Trophoblast cell (in vitro differentiated cells and primary cell): ENCODE measurements at regions not wholly inside any gene's neighbourhood (a gene's known extent, or its start where the extent isn't known, plus 50 kb on each side); places are given as distances from the start of the nearest gene placed in this dataset.
"Not testable (repeated sequence)": the region's sequence is repeated elsewhere in the genome, so short reads cannot be mapped to it uniquely, and the experiment has no call there.

ENCODE experiments used
- DNase-seq, 2 donors: peaks; one replicate each; pipeline ENCODE4 v3.0.0-alpha.2; 2016
- H2AFZ ChIP-seq: 2 replicates; pipeline ENCODE4 v1.6.1; 2013; ENCODE audit warnings: low read length, moderate library complexity, mild to moderate bottlenecking; ENCODE audit not compliant: insufficient read depth, poor library complexity
- H2AK5ac ChIP-seq: 2 replicates; pipeline ENCODE4 v1.6.1; 2013; ENCODE audit warnings: mild to moderate bottlenecking, low read length
- H2BK120ac ChIP-seq: 2 replicates; pipeline ENCODE4 v1.6.1; 2013; ENCODE audit warnings: low read length, mild to moderate bottlenecking, moderate library complexity; ENCODE audit not compliant: insufficient read depth, poor library complexity
- H2BK12ac ChIP-seq: 2 replicates; pipeline ENCODE4 v1.6.1; 2013; ENCODE audit warnings: mild to moderate bottlenecking, low read length, moderate library complexity
- H2BK5ac ChIP-seq: 2 replicates; pipeline ENCODE4 v1.6.1; 2013; ENCODE audit warnings: low read length, low read depth, moderate library complexity, mild to moderate bottlenecking; ENCODE audit not compliant: poor library complexity
- H3K14ac ChIP-seq: 2 replicates; pipeline ENCODE4 v1.6.1; 2013; ENCODE audit warnings: mild to moderate bottlenecking, low read length
- H3K18ac ChIP-seq: 2 replicates; pipeline ENCODE4 v1.6.1; 2013; ENCODE audit warnings: mild to moderate bottlenecking, low read length
- H3K23ac ChIP-seq: 2 replicates; pipeline ENCODE4 v1.6.1; 2013; ENCODE audit warnings: low read length
- H3K27ac ChIP-seq: 2 replicates; pipeline ENCODE4 v1.5.1; 2013; ENCODE audit warnings: low read depth, mild to moderate bottlenecking, inconsistent platforms, low read length, moderate library complexity
- H3K27me3 ChIP-seq: 2 replicates; pipeline ENCODE4 v1.6.1; 2013; ENCODE audit warnings: inconsistent platforms, mild to moderate bottlenecking, low read length, moderate library complexity; ENCODE audit not compliant: insufficient read depth
- H3K36me3 ChIP-seq, 2 experiments: 1 replicate in 1 of 2; 2 replicates in 1 of 2; pipeline ENCODE4 v1.6.1; 2013; ENCODE audit warnings: low read length in 2 of 2, mild to moderate bottlenecking in 2 of 2, moderate library complexity in 1 of 2; ENCODE audit not compliant: insufficient read depth in 2 of 2, control insufficient read depth in 1 of 2
- H3K4ac ChIP-seq: 2 replicates; pipeline ENCODE4 v1.6.1; 2013; ENCODE audit warnings: low read depth, mild to moderate bottlenecking, low read length, moderate library complexity
- H3K4me1 ChIP-seq, 2 experiments: 1 replicate in 1 of 2; 2 replicates in 1 of 2; pipeline ENCODE4 v1.6.1; 2013; ENCODE audit warnings: low read length in 2 of 2, mild to moderate bottlenecking in 2 of 2, moderate library complexity in 1 of 2; ENCODE audit not compliant: insufficient read depth in 2 of 2, control insufficient read depth in 1 of 2
- H3K4me2 ChIP-seq: 2 replicates; pipeline ENCODE4 v1.6.1; 2013; ENCODE audit warnings: inconsistent platforms, mild to moderate bottlenecking, low read length, moderate library complexity
- H3K4me3 ChIP-seq: 2 replicates; pipeline ENCODE4 v1.5.1; 2013; ENCODE audit warnings: mild to moderate bottlenecking, low read depth, low read length, inconsistent platforms
- H3K79me1 ChIP-seq: one replicate; pipeline ENCODE4 v1.6.1; 2013; ENCODE audit warnings: low read length
- H3K79me2 ChIP-seq: 2 replicates; pipeline ENCODE4 v1.6.1; 2013; ENCODE audit warnings: low read length, mild to moderate bottlenecking; ENCODE audit not compliant: control insufficient read depth, insufficient read depth, poor library complexity
- H3K9ac ChIP-seq: 2 replicates; pipeline ENCODE4 v1.6.1; 2013; ENCODE audit warnings: mild to moderate bottlenecking, low read length
- H3K9me3 ChIP-seq: 2 replicates; pipeline ENCODE4 v1.6.1; 2013; ENCODE audit warnings: low read depth, mild to moderate bottlenecking, control low read depth, inconsistent platforms, low read length; ENCODE audit not compliant: insufficient read depth
- H4K12ac ChIP-seq: 2 replicates; pipeline ENCODE4 v1.6.1; 2013; ENCODE audit warnings: low read depth, mild to moderate bottlenecking, low read length, moderate library complexity
- H4K8ac ChIP-seq: 2 replicates; pipeline ENCODE4 v1.6.1; 2013; ENCODE audit warnings: low read depth, mild to moderate bottlenecking, low read length, moderate library complexity
- H4K91ac ChIP-seq: one replicate; pipeline ENCODE4 v1.6.1; 2013; ENCODE audit warnings: low read depth, mild to moderate bottlenecking, low read length, moderate library complexity
- WGBS: extraction: QIAGEN DNeasy Blood & Tissue Kit; methylation state at CpG from one replicate; pipeline ENCODE4 v1.1.7; 2013; ENCODE audit warnings: missing lambda C conversion rate; ENCODE audit not compliant: insufficient read length, insufficient coverage; ENCODE audit errors: extremely low coverage; 5-methylcytosine and 5-hydroxymethylcytosine counted together

DNA sequence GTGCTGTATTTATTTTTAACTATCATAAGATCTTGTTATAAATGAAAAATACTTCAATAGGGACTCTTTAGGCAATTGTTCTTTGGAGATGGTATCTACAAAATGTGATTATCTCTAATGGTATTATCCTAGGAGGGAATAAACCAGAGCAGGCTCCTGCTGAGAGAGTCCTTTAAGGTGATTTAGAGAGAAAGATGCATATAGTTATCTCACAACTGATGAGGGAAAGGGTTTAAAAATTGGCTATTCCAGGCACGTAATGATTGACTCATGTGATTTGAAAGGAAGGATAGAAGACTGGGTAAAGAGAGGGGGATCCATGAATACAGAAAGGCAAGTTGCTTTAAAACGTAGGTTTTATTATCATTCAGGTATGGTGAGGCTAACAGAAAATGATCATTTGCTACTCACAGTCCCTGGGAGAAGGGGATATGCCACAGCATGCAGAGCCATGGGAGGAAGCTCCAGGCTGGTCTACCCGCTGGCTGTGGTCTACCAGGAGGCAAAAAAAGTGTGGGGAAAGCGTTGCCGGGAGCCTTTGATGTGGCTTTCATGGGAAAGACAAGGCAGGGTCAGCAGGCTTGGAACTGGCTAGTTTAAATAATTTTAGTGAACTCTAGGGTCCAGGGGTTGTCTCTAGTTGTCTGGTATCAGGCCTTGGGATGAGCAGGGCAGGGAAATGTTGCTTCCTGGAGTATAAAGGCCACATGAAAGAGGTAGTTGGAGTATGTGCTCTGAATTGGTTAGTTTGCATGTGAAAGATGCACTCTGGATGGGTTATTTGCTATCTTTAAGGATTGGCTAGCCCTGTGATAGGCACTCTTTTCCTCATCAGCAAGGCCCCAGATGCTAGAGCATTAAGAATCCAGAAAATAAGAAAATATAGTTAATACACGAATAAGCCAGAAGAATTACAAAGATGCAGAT lies 798.4 kb upstream of the GRM7 start:
- Histone ChIP-seq H3K9ac (no peak overlapping the region), H3K14ac (no peak overlapping the region), H3K4ac (no peak overlapping the region), H3K36me3 (no peaks in the 10 kb centered on the region), H3K4me1 (peaks cover 5 to 6% of the 10 kb centered on the region in 2 experiments), H3K4me3 (no peak overlapping the region), H2AK5ac (no peak overlapping the region), H3K18ac (no peak overlapping the region), H3K79me1 (peaks cover 2% of the 10 kb centered on the region), H4K12ac (no peak overlapping the region), H3K79me2 (no peaks in the 10 kb centered on the region), H3K27me3 (no peaks in the 10 kb centered on the region), H2AFZ (no peak overlapping the region), H3K4me2 (no peak overlapping the region), H2BK5ac (no peak overlapping the region), H4K91ac (no peak overlapping the region), H2BK120ac (no peak overlapping the region), H4K8ac (no peak overlapping the region), H3K9me3 (no peaks in the 10 kb centered on the region), H2BK12ac (no peak overlapping the region), H3K27ac (no peak overlapping the region), H3K23ac (no peak overlapping the region)
- no CpG with 5 or more reads among the region's 6 CpGs for WGBS
- DNase-seq, result no peak

DNA sequence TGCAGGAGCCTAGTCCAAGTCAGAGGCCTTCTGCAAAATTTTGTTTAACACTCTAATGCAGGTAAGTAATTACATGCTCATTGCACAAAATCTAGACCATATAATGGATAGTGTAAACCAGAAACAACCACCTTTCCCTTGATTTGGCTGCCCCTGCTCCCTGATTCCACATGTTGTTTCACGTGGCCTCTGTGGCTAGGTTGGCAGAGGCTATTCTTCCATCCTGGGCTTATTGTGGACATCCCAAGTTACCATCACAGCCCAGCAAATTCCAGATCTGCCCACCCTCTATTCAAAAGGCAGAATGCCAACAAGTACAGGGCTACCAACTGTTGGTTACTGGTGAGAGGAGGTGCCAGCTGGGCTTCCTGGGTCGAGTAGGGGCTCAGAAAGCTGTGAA lies 794.5 kb upstream of the GRM7 start:
- H3K4ac ChIP-seq, result peak overlapping the region; percentile 59

DNA sequence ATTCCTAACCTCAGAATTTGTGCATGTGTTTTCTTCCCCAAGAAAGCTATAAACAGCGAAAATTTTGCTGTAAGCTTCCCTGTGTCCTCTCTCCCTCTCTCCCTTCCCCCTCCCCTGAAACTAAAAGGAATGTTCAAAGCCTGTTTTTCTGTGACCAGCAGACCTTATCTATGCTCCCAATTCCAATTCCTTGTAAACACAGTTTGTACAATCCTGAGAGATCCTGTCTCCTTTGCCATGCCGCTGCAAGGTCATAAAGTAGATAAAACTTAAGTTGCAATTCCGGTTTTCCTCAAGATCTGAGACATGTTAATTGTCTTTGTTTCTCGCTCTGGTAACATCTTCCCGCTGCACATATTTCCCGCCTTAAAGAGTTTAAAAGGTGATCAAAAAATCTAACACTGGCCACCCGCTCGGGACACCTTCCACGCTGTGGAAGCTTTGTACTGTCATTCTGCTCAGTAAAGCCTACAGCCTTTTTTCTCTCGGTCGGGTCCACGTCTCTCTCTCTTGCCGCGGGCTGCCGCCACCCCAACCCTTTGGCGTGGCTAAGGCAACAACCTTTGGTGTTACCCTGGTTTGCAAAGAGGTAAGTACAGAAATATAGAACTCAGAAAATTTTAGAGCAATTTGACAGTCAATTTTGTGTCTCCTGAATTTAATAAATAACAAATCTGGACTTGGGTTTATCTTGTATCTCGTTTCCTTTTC lies 793.9 kb upstream of the GRM7 start:
- H4K8ac ChIP-seq, H3K9ac ChIP-seq, H2BK5ac ChIP-seq, H4K91ac ChIP-seq, H3K23ac ChIP-seq, H3K79me1 ChIP-seq, H3K9me3 ChIP-seq, H3K18ac ChIP-seq, H2BK12ac ChIP-seq, H3K79me2 ChIP-seq, H3K4me3 ChIP-seq, H4K12ac ChIP-seq, H2AK5ac ChIP-seq, H3K27me3 ChIP-seq, H3K36me3 ChIP-seq, H3K27ac ChIP-seq, H3K4ac ChIP-seq, H3K4me1 ChIP-seq: not testable (repeated sequence)
- peak overlapping the region; percentile 59 for H2AFZ ChIP-seq
- H2BK120ac ChIP-seq, result peak overlapping the region; percentile 38
- H3K4me2 ChIP-seq, result peak overlapping the region; percentile 50
- DNase-seq, result peak in 1 of 2 donors; percentile 26
- peak overlapping the region; percentile 44 for H3K14ac ChIP-seq
- WGBS, result no CpG with 5 or more reads among the region's 17 CpGs

More for the DNA sequence above, 794.5 kb upstream of the GRM7 start:
- Histone ChIP-seq H3K36me3 (no peaks in the 10 kb centered on the region), H3K9ac (no peak overlapping the region), H2BK120ac (peak overlapping the region; percentile 81), H4K8ac (peak overlapping the region; percentile 11), H3K9me3 (no peaks in the 10 kb centered on the region), H3K27me3 (no peaks in the 10 kb centered on the region), H2AK5ac (no peak overlapping the region), H2BK12ac (peak overlapping the region; percentile 99), H2AFZ (peak overlapping the region; percentile 77), H4K12ac (no peak overlapping the region), H3K27ac (no peak overlapping the region), H3K23ac (no peak overlapping the region), H3K4me3 (no peak overlapping the region), H3K14ac (peak overlapping the region; percentile 87), H3K79me1 (peaks cover 2% of the 10 kb centered on the region), H3K4me2 (peak overlapping the region; percentile 4), H4K91ac (peak overlapping the region; percentile 63), H2BK5ac (peak overlapping the region; percentile 86), H3K18ac (peak overlapping the region; percentile 51), H3K79me2 (no peaks in the 10 kb centered on the region), H3K4me1 (peaks cover 5 to 6% of the 10 kb centered on the region in 2 experiments)
- WGBS, result no CpG with 5 or more reads among the region's 2 CpGs
- no peak for DNase-seq

DNA sequence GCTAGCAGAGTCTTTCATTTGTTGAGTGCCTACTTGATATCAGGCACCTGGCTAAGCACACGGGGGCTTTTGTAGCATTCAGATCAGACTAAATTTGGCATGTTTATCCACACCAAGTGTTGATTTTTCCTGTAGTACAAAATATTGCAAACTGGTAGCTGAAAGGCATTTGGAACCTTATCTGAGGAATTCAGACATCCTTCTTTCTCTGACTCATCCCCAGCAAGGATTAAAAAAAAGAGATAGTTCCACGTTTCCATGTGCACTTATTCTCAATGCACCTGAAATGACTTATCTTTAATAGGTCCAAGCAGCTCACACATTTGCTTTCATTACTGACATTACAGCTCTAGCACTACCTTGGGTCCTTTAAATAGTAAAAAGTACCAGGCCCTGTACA lies 786.0 kb upstream of the GRM7 start:
- H4K12ac ChIP-seq, result no peak overlapping the region
- H2AFZ ChIP-seq, result no peak overlapping the region
- no peak overlapping the region for H3K4me2 ChIP-seq
- no peak overlapping the region for H2AK5ac ChIP-seq
- no CpG with 5 or more reads among the region's 2 CpGs for WGBS
- no peak overlapping the region for H4K91ac ChIP-seq
- peak in 1 of 2 donors; percentile 58 for DNase-seq
- H2BK120ac ChIP-seq, result no peak overlapping the region
- no peaks in the 10 kb centered on the region for H3K79me1 ChIP-seq
- H3K18ac ChIP-seq, result no peak overlapping the region
- no peak overlapping the region for H4K8ac ChIP-seq
- no peaks in the 10 kb centered on the region for H3K27me3 ChIP-seq
- no peak overlapping the region for H3K4ac ChIP-seq
- H3K9me3 ChIP-seq, result no peaks in the 10 kb centered on the region
- no peak overlapping the region for H2BK12ac ChIP-seq
- no peak overlapping the region for H3K23ac ChIP-seq
- H3K79me2 ChIP-seq, result no peaks in the 10 kb centered on the region
- H3K14ac ChIP-seq, result no peak overlapping the region
- no peaks in the 10 kb centered on the region for H3K4me1 ChIP-seq
- H3K27ac ChIP-seq, result no peak overlapping the region
- no peak overlapping the region for H3K4me3 ChIP-seq
- H3K36me3 ChIP-seq, result no peaks in the 10 kb centered on the region
- H3K9ac ChIP-seq, result no peak overlapping the region
- no peak overlapping the region for H2BK5ac ChIP-seq
